RWPE1 (cell line): ENCODE measurements at regions not wholly inside any gene's neighbourhood (a gene's known extent, or its start where the extent isn't known, plus 50 kb on each side); places are given as distances from the start of the nearest gene placed in this dataset.
"Not testable (repeated sequence)": the region's sequence is repeated elsewhere in the genome, so short reads cannot be mapped to it uniquely, and the experiment has no call there.

Source experiments
- CTCF ChIA-PET: fragments of 350-600 bp; sonication (Branson Sonifier 250); formaldehyde crosslinking; extraction: SDS; loops from one replicate; lab custom pipeline; 2021; lab: Yijun Ruan, JAX
- POLR2A ChIA-PET: fragments of 400-600 bp; formaldehyde crosslinking; extraction: SDS; loops from one replicate; lab custom pipeline; 2020; ENCODE audit warnings: antibody characterized with exemption; ENCODE audit not compliant: low non-redundant PET; lab: Yijun Ruan, JAX
- DNase-seq: peaks from one replicate; pipeline ENCODE4 v3.0.0; 2012; ENCODE audit warnings: low spot score
- H3K27ac ChIP-seq: fragments of 450-650 bp; 2 replicates; pipeline ENCODE4 v1.5.1; 2017
- TF ChIP-seq, protein P1 (sequence below): fragments of 450-650 bp; conservative IDR thresholded peaks from 2 replicates; pipeline ENCODE4 v1.5.1; 2017; ENCODE audit warnings: low read depth, mild to moderate bottlenecking

- CTCF ChIA-PET: no interaction called here
- H3K27ac ChIP-seq: no peak overlapping the region
- TF ChIP-seq, protein P1, sequence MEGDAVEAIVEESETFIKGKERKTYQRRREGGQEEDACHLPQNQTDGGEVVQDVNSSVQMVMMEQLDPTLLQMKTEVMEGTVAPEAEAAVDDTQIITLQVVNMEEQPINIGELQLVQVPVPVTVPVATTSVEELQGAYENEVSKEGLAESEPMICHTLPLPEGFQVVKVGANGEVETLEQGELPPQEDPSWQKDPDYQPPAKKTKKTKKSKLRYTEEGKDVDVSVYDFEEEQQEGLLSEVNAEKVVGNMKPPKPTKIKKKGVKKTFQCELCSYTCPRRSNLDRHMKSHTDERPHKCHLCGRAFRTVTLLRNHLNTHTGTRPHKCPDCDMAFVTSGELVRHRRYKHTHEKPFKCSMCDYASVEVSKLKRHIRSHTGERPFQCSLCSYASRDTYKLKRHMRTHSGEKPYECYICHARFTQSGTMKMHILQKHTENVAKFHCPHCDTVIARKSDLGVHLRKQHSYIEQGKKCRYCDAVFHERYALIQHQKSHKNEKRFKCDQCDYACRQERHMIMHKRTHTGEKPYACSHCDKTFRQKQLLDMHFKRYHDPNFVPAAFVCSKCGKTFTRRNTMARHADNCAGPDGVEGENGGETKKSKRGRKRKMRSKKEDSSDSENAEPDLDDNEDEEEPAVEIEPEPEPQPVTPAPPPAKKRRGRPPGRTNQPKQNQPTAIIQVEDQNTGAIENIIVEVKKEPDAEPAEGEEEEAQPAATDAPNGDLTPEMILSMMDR: no peak
- DNase-seq: no peak
- POLR2A ChIA-PET: no interaction called here
Measured at GRCh38 chr15:81792646-81793045, 253.2 kb downstream of the MEX3B start.

DNA sequence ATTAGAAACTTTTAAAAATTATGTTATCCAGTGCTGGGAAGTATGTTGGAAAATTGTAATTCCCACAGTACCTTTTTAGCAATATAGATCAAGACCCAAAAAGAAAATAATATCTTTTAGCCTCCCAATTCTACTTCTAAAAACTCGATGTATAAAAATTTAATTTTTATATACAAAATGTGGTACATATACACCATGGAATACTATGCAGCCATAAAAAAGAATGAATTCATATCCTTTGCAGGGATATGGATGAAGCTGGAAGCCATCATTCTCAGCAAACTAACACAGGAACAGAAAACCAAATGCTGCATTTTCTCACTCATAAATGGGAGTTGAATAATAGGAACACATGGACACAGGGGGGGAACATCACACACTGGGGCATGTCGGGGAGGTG lies 254.5 kb downstream of the MEX3B start:
- DNase-seq, POLR2A ChIA-PET, CTCF ChIA-PET, H3K27ac ChIP-seq: not testable (repeated sequence)

DNA sequence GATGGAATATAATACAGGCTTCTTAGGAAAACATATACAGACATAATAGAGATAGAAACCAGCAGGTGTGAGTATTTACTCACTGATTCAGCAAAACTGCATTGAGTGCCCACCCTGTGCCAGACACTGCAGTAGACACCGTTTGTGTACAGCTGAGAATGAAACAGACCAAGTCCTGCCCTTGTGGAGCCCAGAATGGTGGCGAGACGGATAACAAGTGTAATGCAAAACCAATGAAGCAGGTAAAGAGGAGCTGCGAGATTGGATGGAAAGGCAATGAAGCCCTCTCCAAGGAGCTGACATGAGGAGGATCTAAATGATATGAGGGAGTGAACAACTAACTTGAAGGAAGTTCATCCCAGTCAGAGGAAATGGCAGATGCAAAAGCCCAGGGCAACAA lies 256.4 kb downstream of the MEX3B start:
- no peak for DNase-seq
- ChIA-PET CTCF (interaction anchor here (0.6 kb wide), 1 partner anchor 850 kb away, joined by 3 read pairs; no protein-coding TSS in a partner anchor), POLR2A (no interaction called here)
- TF ChIP-seq, protein P1: no peak
- H3K27ac ChIP-seq: no peak overlapping the region

DNA sequence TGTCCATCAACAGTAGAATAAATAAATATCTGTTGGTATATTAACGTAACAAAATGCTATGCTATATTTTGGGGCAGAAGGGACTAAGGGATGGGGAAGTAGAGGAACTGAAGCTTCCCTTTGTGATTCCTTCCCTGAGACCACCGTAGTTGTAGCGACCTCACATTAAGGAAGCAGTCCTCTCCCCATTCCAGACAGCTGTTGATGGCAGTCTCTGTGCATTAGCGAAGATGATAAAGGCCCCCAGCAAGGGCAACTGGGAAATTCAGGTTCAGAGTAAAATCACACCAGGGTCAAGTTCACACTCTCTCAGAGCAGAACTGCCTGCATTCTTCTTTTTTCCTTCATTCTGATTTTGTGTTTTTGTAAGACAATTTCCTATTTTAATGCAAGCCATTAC lies 259.0 kb downstream of the MEX3B start:
- CTCF ChIA-PET: no interaction called here

GRCh38 chr15:81785679-81786078 lies 260.1 kb downstream of the MEX3B start:
- TF ChIP-seq, protein P1: no peak
- no peak for DNase-seq
- ChIA-PET CTCF (no interaction called here), POLR2A (no interaction called here)
- H3K27ac ChIP-seq: no peak overlapping the region

More for the DNA sequence above, 259.0 kb downstream of the MEX3B start:
- H3K27ac ChIP-seq: no peak overlapping the region
- POLR2A ChIA-PET: no interaction called here
- no peak for DNase-seq
- TF ChIP-seq, protein P1: no peak

DNA sequence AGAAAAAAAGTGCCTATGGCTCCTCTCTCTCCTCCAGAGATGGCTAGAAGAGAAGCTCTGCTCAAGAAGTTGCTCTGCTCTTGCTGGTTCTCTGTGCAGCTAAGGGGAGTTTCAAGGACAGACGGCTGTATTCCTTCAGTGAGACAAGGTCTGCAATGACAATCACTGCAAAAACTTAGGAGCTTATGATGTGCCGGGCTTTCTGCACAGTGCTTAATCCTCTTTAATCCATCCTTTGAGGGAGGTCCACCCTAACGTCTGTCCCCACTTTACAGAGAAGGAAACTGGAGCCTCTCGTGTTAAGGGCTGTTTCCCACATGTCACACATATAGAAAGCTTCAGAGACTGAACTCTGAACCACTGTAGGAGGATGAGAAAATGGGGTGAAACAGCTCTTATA lies 260.6 kb downstream of the MEX3B start:
- TF ChIP-seq, protein P1: no peak
- ChIA-PET CTCF (no interaction called here), POLR2A (no interaction called here)
- no peak overlapping the region for H3K27ac ChIP-seq
- no peak for DNase-seq

GRCh38 chr15:81784751-81785150 lies 261.1 kb downstream of the MEX3B start:
- CTCF ChIA-PET: no interaction called here
- POLR2A ChIA-PET: no interaction called here
- TF ChIP-seq, protein P1: no peak
- no peak for DNase-seq
- H3K27ac ChIP-seq: no peak overlapping the region
